HL-60 (cell line): ENCODE measurements at regions not wholly inside any gene's neighbourhood (a gene's known extent, or its start where the extent isn't known, plus 50 kb on each side); places are given as distances from the start of the nearest gene placed in this dataset.

Experiments used
- DNase-seq, 2 experiments: peaks; one replicate each; pipeline ENCODE4 v3.0.0-alpha.2; 2010 to 2020; ENCODE audit warnings: low read depth in 1 of 2, low spot score in 1 of 2
- H3K27ac ChIP-seq: fragments of 250-450 bp; sonication (Bioruptor Pico); replicated peaks from 2 replicates; pipeline ENCODE4 v1.5.1; 2020; ENCODE audit warnings: mild to moderate bottlenecking, moderate library complexity
- H3K27me3 ChIP-seq: fragments of 250-450 bp; sonication (Bioruptor Pico); 2 replicates; pipeline ENCODE4 v1.5.1; 2021; ENCODE audit warnings: mild to moderate bottlenecking, moderate library complexity; ENCODE audit not compliant: insufficient read depth, poor library complexity, severe bottlenecking
- H3K4me3 ChIP-seq: replicated peaks from 2 replicates; pipeline ENCODE4 v1.5.1; 2011; ENCODE audit warnings: mild to moderate bottlenecking, control low read depth, low read length; ENCODE audit not compliant: insufficient read depth
- GABPA ChIP-seq: IDR thresholded peaks from 2 replicates; pipeline ENCODE4 v1.6.1; 2012; ENCODE audit warnings: low read depth
- POLR2AphosphoS5 ChIP-seq: IDR thresholded peaks from 2 replicates; pipeline ENCODE4 v1.6.1; 2012; ENCODE audit warnings: low read depth
- SPI1 ChIP-seq: IDR thresholded peaks from 2 replicates; pipeline ENCODE4 v1.6.1; 2012; ENCODE audit warnings: low read depth, mild to moderate bottlenecking, borderline replicate concordance
- TF ChIP-seq, protein P1 (sequence below): IDR thresholded peaks from 2 replicates; pipeline ENCODE4 v1.6.1; 2012; ENCODE audit warnings: low read depth; ENCODE audit not compliant: insufficient replicate concordance
- TF ChIP-seq, protein P2 (sequence below): IDR thresholded peaks from one replicate; pipeline ENCODE4 v1.5.1; 2011; ENCODE audit warnings: low read length, control low read depth, inconsistent platforms; ENCODE audit not compliant: insufficient read depth

DNA sequence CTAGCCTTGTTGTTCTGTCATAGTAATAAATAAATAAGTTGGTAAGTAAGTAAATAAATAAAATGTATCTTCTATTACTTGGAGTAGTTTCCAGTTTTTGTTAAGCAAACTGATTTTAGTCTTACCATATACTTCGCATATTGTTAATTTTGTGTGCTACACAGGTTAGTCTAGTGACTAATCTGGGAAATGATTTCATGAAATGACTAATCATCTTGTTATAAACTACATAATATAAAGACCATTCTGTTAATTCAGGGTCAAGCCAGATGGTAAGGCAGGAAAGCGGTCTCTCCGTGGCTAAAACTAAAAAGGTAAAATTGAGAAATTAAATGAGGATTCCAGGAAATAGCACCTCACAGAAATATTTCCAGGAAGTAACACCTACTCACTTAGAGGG lies 58.5 kb upstream of the FOXP2 start:
- no peak overlapping the region for H3K27ac ChIP-seq
- H3K27me3 ChIP-seq: peaks cover 2% of the 10 kb centered on the region
- TF ChIP-seq GABPA (no peak), SPI1 (no peak), POLR2AphosphoS5 (no peak)
- TF ChIP-seq, protein P1, sequence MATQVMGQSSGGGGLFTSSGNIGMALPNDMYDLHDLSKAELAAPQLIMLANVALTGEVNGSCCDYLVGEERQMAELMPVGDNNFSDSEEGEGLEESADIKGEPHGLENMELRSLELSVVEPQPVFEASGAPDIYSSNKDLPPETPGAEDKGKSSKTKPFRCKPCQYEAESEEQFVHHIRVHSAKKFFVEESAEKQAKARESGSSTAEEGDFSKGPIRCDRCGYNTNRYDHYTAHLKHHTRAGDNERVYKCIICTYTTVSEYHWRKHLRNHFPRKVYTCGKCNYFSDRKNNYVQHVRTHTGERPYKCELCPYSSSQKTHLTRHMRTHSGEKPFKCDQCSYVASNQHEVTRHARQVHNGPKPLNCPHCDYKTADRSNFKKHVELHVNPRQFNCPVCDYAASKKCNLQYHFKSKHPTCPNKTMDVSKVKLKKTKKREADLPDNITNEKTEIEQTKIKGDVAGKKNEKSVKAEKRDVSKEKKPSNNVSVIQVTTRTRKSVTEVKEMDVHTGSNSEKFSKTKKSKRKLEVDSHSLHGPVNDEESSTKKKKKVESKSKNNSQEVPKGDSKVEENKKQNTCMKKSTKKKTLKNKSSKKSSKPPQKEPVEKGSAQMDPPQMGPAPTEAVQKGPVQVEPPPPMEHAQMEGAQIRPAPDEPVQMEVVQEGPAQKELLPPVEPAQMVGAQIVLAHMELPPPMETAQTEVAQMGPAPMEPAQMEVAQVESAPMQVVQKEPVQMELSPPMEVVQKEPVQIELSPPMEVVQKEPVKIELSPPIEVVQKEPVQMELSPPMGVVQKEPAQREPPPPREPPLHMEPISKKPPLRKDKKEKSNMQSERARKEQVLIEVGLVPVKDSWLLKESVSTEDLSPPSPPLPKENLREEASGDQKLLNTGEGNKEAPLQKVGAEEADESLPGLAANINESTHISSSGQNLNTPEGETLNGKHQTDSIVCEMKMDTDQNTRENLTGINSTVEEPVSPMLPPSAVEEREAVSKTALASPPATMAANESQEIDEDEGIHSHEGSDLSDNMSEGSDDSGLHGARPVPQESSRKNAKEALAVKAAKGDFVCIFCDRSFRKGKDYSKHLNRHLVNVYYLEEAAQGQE: no peak
- TF ChIP-seq, protein P2, sequence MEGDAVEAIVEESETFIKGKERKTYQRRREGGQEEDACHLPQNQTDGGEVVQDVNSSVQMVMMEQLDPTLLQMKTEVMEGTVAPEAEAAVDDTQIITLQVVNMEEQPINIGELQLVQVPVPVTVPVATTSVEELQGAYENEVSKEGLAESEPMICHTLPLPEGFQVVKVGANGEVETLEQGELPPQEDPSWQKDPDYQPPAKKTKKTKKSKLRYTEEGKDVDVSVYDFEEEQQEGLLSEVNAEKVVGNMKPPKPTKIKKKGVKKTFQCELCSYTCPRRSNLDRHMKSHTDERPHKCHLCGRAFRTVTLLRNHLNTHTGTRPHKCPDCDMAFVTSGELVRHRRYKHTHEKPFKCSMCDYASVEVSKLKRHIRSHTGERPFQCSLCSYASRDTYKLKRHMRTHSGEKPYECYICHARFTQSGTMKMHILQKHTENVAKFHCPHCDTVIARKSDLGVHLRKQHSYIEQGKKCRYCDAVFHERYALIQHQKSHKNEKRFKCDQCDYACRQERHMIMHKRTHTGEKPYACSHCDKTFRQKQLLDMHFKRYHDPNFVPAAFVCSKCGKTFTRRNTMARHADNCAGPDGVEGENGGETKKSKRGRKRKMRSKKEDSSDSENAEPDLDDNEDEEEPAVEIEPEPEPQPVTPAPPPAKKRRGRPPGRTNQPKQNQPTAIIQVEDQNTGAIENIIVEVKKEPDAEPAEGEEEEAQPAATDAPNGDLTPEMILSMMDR: no peak
- no peak overlapping the region for H3K4me3 ChIP-seq
- no peak for DNase-seq

- no peak overlapping the region for H3K27ac ChIP-seq
- TF ChIP-seq, protein P2: no peak
- TF ChIP-seq SPI1 (no peak), POLR2AphosphoS5 (no peak), GABPA (no peak)
- H3K27me3 ChIP-seq: peaks cover 2% of the 10 kb centered on the region
- DNase-seq: no peak
- no peak overlapping the region for H3K4me3 ChIP-seq
These were observed 60.3 kb upstream of the FOXP2 start for GRCh38 chr7:114354306-114354705.

GRCh38 chr7:114345494-114345893 lies 69.1 kb upstream of the FOXP2 start:
- Histone ChIP-seq H3K4me3 (no peak overlapping the region), H3K27me3 (no peaks in the 10 kb centered on the region), H3K27ac (no peak overlapping the region)
- TF ChIP-seq, protein P1: no peak
- TF ChIP-seq, protein P2: no peak
- TF ChIP-seq POLR2AphosphoS5 (no peak), GABPA (no peak), SPI1 (no peak)
- no peak for DNase-seq

- Histone ChIP-seq H3K4me3 (no peak overlapping the region), H3K27me3 (no peaks in the 10 kb centered on the region), H3K27ac (no peak overlapping the region)
- no peak for TF ChIP-seq SPI1
- TF ChIP-seq, protein P1: no peak
- TF ChIP-seq POLR2AphosphoS5: no peak
- no peak for TF ChIP-seq GABPA
- TF ChIP-seq, protein P2: no peak
- no peak for DNase-seq
These were observed 70.5 kb upstream of the FOXP2 start for GRCh38 chr7:114343949-114344708.
